Gastroesophageal sphincter (tissue), 3 donors: ENCODE measurements at regions not wholly inside any gene's neighbourhood (a gene's known extent, or its start where the extent isn't known, plus 50 kb on each side); places are given as distances from the start of the nearest gene placed in this dataset.

Experiments
- CTCF ChIP-seq, 4 experiments: fragments of 200-600 bp in 2 of 4; fragments of 450-650 bp in 2 of 4; sonication (generic) in 1 of 4; IDR thresholded peaks; one replicate each; pipeline ENCODE4 v1.5.1; 2017 to 2019; ENCODE audit warnings: antibody characterized with exemption in 4 of 4, mild to moderate bottlenecking in 2 of 4, moderate library complexity in 2 of 4
- EP300 ChIP-seq: sonication (generic); formaldehyde crosslinking; IDR thresholded peaks from one replicate; pipeline ENCODE4 v1.6.1; 2017; ENCODE audit warnings: antibody characterized with exemption, mild to moderate bottlenecking

- no peak for TF ChIP-seq EP300
- TF ChIP-seq CTCF (IDR thresholded peaks at IDR 0.05): no peak
These were observed 117.6 kb downstream of the SLC25A47 start for GRCh38 chr14:100440758-100441203.
